SK-N-SH treated with all-trans-retinoic acid at 6 μM for 48 hours (cell line): ENCODE measurements at regions not wholly inside any gene's neighbourhood (a gene's known extent, or its start where the extent isn't known, plus 50 kb on each side); places are given as distances from the start of the nearest gene placed in this dataset.

ENCODE experiments used
- ATAC-seq: fragments of 200-7000 bp; cut with Tn5 transposase; 3 replicates; pipeline ENCODE4 v1.9.1; 2020; ENCODE audit warnings: mild to moderate bottlenecking, moderate library complexity
- ARNTL ChIP-seq: fragments of 450-650 bp; formaldehyde crosslinking; IDR thresholded peaks from 2 replicates; pipeline ENCODE4 v1.5.0; 2020; ENCODE audit warnings: low read depth, mild to moderate bottlenecking, moderate library complexity, borderline replicate concordance
- BACH2 ChIP-seq: fragments of 250-450 bp; sonication (Bioruptor Pico); IDR thresholded peaks from 2 replicates; pipeline ENCODE4 v1.9.0; 2021; ENCODE audit warnings: mild to moderate bottlenecking, borderline replicate concordance
- CSDC2 ChIP-seq: fragments of 250-450 bp; sonication (Bioruptor Pico); IDR thresholded peaks from 2 replicates; pipeline ENCODE4 v1.5.0; 2020; ENCODE audit warnings: mild to moderate bottlenecking, moderate library complexity
- ESRRG ChIP-seq: fragments of 250-450 bp; sonication (Bioruptor Pico); IDR thresholded peaks from 2 replicates; pipeline ENCODE4 v1.6.1; 2021; ENCODE audit warnings: mild to moderate bottlenecking
- ISL1 ChIP-seq: fragments of 250-450 bp; sonication (Bioruptor Pico); IDR thresholded peaks from 2 replicates; pipeline ENCODE4 v2.1.2; 2022; ENCODE audit warnings: mild to moderate bottlenecking, moderate library complexity
- OSR1 ChIP-seq: fragments of 250-450 bp; sonication (Bioruptor Pico); IDR thresholded peaks from 2 replicates; pipeline ENCODE4 v1.8.0; 2022; ENCODE audit warnings: moderate library complexity, mild to moderate bottlenecking, inconsistent platforms
- PPARA ChIP-seq: fragments of 250-450 bp; sonication (Bioruptor Pico); IDR thresholded peaks from 2 replicates; pipeline ENCODE4 v1.5.0; 2020; ENCODE audit warnings: mild to moderate bottlenecking, borderline replicate concordance
- TCF4 ChIP-seq: fragments of 250-450 bp; sonication (Bioruptor Pico); IDR thresholded peaks from 2 replicates; pipeline ENCODE4 v1.8.0; 2021; ENCODE audit warnings: mild to moderate bottlenecking, moderate library complexity, borderline replicate concordance
- TOX ChIP-seq: fragments of 250-450 bp; sonication (Bioruptor Pico); IDR thresholded peaks from 2 replicates; pipeline ENCODE4 v1.8.0; 2021; ENCODE audit warnings: mild to moderate bottlenecking, moderate library complexity, borderline replicate concordance
- ZC3H10 ChIP-seq: fragments of 250-450 bp; sonication (Bioruptor Pico); IDR thresholded peaks from 2 replicates; pipeline ENCODE4 v1.5.1; 2021; ENCODE audit warnings: mild to moderate bottlenecking, moderate library complexity
- ZFP3 ChIP-seq: fragments of 250-450 bp; sonication (Bioruptor Pico); IDR thresholded peaks from 2 replicates; pipeline ENCODE4 v1.5.0; 2020; ENCODE audit warnings: mild to moderate bottlenecking, moderate library complexity
- ZFP30 ChIP-seq: fragments of 450-650 bp; formaldehyde crosslinking; IDR thresholded peaks from 2 replicates; pipeline ENCODE4 v1.5.0; 2022; ENCODE audit warnings: mild to moderate bottlenecking, moderate library complexity
- ZNF565 ChIP-seq: fragments of 450-650 bp; formaldehyde crosslinking; conservative IDR thresholded peaks from 2 replicates; pipeline ENCODE4 v1.5.0; 2020; ENCODE audit warnings: low read depth, mild to moderate bottlenecking, moderate library complexity
- ZNF70 ChIP-seq: fragments of 450-650 bp; formaldehyde crosslinking; IDR thresholded peaks from 2 replicates; pipeline ENCODE4 v1.5.0; 2020; ENCODE audit warnings: mild to moderate bottlenecking, moderate library complexity
- ZNF8 ChIP-seq: fragments of 450-650 bp; formaldehyde crosslinking; IDR thresholded peaks from 2 replicates; pipeline ENCODE4 v1.5.0; 2020; ENCODE audit warnings: mild to moderate bottlenecking, moderate library complexity
- TF ChIP-seq, protein P1 (sequence below): fragments of 250-450 bp; sonication (Bioruptor Pico); IDR thresholded peaks from 2 replicates; pipeline ENCODE4 v1.5.0; 2020; ENCODE audit warnings: mild to moderate bottlenecking, moderate library complexity
- TF ChIP-seq, protein P2 (sequence below): fragments of 250-450 bp; sonication (Bioruptor Pico); IDR thresholded peaks from 2 replicates; pipeline ENCODE4 v1.5.1; 2021; ENCODE audit warnings: mild to moderate bottlenecking, moderate library complexity
- TF ChIP-seq, protein P3 (sequence below): fragments of 250-450 bp; sonication (Bioruptor Pico); IDR thresholded peaks from 2 replicates; pipeline ENCODE4 v1.5.1; 2020; ENCODE audit warnings: low read depth, mild to moderate bottlenecking, moderate library complexity
- TF ChIP-seq, protein P4 (sequence below): fragments of 250-450 bp; sonication (Bioruptor Pico); IDR thresholded peaks from 2 replicates; pipeline ENCODE4 v1.8.0; 2020; ENCODE audit warnings: mild to moderate bottlenecking, moderate library complexity, borderline replicate concordance

- TF ChIP-seq CSDC2 (CRISPR knock-in tag): no peak
- TF ChIP-seq TCF4 (CRISPR knock-in tag): no peak
- no peak for TF ChIP-seq ARNTL (CRISPR knock-in tag)
Measured at GRCh38 chr3:55309336-55309735, 177.8 kb downstream of the WNT5A start (continued).

DNA sequence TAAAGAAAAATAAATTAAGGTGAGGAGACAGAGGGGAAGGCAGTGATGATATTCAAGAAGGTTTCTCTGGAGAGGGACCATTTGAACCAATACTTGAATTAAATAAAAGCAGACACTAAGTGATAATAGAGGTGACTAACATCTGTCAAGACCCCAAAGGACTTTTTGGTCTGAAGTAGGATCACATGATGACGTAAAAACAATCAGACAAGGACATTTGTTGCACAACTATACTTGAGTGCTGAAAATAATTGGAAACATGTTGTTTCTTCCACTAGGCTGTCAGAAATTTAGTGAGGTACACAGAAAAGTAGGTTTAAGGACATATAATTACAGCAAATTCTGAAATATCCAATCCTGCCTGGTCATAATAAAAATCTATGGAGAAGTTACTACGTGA lies 179.5 kb downstream of the WNT5A start:
- TF ChIP-seq TCF4 (CRISPR knock-in tag) (no peak), TOX (CRISPR knock-in tag) (no peak), ZNF8 (CRISPR knock-in tag) (no peak)
- no peak for ATAC-seq

DNA sequence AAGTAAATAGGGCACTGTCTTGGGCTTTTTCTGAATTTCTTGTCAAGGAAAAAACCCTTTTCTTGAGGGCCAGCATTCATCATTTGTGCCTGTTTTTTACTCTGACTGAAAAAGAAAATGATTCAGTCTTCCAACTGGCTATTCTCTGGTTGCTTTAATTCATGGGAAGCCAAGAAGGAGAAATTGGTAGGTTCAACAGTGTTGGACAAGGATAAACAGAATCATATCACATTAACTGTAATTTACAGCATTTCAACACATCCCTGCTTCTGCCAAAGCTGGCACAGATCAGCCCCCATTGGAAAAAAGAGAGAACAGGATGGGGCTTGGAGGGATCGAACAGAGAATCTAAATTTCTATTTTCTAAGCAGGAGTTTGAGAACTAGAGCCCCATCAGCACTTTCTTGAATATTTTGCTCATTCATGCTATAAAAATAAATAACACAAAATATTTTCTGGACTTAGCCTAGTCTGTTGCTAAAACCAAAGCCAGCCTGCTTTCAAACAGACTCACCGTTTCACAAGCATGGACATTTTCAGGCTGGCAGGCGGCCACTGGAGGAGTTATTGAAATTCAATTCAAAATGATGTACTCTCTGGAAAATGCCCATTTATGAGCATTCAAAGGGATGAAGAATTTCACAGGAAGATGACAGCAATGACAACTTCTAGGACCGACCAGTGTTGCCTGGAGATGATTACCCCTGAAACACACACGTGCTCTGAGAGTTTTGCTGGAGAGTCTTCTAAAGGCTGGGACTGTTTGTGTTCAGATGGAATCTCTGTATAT lies 181.2 kb downstream of the WNT5A start:
- ATAC-seq: no peak
- no peak for TF ChIP-seq ZFP30 (CRISPR knock-in tag)
- TF ChIP-seq ZFP3 (CRISPR knock-in tag): no peak
- TF ChIP-seq ISL1 (CRISPR knock-in tag): no peak
- no peak for TF ChIP-seq PPARA (CRISPR knock-in tag)
- no peak for TF ChIP-seq ESRRG
- no peak for TF ChIP-seq ARNTL (CRISPR knock-in tag)
- TF ChIP-seq ZNF8 (CRISPR knock-in tag): no peak
- no peak for TF ChIP-seq ZNF70 (CRISPR knock-in tag)
- TF ChIP-seq, protein P1, sequence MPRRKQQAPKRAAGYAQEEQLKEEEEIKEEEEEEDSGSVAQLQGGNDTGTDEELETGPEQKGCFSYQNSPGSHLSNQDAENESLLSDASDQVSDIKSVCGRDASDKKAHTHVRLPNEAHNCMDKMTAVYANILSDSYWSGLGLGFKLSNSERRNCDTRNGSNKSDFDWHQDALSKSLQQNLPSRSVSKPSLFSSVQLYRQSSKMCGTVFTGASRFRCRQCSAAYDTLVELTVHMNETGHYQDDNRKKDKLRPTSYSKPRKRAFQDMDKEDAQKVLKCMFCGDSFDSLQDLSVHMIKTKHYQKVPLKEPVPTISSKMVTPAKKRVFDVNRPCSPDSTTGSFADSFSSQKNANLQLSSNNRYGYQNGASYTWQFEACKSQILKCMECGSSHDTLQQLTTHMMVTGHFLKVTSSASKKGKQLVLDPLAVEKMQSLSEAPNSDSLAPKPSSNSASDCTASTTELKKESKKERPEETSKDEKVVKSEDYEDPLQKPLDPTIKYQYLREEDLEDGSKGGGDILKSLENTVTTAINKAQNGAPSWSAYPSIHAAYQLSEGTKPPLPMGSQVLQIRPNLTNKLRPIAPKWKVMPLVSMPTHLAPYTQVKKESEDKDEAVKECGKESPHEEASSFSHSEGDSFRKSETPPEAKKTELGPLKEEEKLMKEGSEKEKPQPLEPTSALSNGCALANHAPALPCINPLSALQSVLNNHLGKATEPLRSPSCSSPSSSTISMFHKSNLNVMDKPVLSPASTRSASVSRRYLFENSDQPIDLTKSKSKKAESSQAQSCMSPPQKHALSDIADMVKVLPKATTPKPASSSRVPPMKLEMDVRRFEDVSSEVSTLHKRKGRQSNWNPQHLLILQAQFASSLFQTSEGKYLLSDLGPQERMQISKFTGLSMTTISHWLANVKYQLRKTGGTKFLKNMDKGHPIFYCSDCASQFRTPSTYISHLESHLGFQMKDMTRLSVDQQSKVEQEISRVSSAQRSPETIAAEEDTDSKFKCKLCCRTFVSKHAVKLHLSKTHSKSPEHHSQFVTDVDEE (CRISPR knock-in tag): no peak
- no peak for TF ChIP-seq BACH2 (CRISPR knock-in tag)
- TF ChIP-seq, protein P2, sequence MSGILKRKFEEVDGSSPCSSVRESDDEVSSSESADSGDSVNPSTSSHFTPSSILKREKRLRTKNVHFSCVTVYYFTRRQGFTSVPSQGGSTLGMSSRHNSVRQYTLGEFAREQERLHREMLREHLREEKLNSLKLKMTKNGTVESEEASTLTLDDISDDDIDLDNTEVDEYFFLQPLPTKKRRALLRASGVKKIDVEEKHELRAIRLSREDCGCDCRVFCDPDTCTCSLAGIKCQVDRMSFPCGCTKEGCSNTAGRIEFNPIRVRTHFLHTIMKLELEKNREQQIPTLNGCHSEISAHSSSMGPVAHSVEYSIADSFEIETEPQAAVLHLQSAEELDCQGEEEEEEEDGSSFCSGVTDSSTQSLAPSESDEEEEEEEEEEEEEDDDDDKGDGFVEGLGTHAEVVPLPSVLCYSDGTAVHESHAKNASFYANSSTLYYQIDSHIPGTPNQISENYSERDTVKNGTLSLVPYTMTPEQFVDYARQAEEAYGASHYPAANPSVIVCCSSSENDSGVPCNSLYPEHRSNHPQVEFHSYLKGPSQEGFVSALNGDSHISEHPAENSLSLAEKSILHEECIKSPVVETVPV (CRISPR knock-in tag): no peak

- no peak for ATAC-seq
- TF ChIP-seq ZC3H10 (CRISPR knock-in tag) (no peak), TOX (CRISPR knock-in tag) (no peak), CSDC2 (CRISPR knock-in tag) (no peak), PPARA (CRISPR knock-in tag) (no peak)
- TF ChIP-seq, protein P3, sequence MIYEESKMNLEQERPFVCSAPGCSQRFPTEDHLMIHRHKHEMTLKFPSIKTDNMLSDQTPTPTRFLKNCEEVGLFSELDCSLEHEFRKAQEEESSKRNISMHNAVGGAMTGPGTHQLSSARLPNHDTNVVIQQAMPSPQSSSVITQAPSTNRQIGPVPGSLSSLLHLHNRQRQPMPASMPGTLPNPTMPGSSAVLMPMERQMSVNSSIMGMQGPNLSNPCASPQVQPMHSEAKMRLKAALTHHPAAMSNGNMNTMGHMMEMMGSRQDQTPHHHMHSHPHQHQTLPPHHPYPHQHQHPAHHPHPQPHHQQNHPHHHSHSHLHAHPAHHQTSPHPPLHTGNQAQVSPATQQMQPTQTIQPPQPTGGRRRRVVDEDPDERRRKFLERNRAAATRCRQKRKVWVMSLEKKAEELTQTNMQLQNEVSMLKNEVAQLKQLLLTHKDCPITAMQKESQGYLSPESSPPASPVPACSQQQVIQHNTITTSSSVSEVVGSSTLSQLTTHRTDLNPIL (CRISPR knock-in tag): no peak
Measured at GRCh38 chr3:55300701-55301100, 186.4 kb downstream of the WNT5A start.

GRCh38 chr3:55297706-55298105 lies 189.4 kb downstream of the WNT5A start:
- TF ChIP-seq ZFP3 (CRISPR knock-in tag): no peak
- TF ChIP-seq, protein P4, sequence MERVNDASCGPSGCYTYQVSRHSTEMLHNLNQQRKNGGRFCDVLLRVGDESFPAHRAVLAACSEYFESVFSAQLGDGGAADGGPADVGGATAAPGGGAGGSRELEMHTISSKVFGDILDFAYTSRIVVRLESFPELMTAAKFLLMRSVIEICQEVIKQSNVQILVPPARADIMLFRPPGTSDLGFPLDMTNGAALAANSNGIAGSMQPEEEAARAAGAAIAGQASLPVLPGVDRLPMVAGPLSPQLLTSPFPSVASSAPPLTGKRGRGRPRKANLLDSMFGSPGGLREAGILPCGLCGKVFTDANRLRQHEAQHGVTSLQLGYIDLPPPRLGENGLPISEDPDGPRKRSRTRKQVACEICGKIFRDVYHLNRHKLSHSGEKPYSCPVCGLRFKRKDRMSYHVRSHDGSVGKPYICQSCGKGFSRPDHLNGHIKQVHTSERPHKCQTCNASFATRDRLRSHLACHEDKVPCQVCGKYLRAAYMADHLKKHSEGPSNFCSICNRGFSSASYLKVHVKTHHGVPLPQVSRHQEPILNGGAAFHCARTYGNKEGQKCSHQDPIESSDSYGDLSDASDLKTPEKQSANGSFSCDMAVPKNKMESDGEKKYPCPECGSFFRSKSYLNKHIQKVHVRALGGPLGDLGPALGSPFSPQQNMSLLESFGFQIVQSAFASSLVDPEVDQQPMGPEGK (CRISPR knock-in tag): no peak
- no peak for TF ChIP-seq ARNTL (CRISPR knock-in tag)
- TF ChIP-seq ZFP30 (CRISPR knock-in tag): no peak
- no peak for TF ChIP-seq ESRRG
- no peak for TF ChIP-seq ZNF565 (CRISPR knock-in tag)
- TF ChIP-seq ZNF70 (CRISPR knock-in tag): no peak
- TF ChIP-seq OSR1: no peak
- ATAC-seq: no peak
